Neural progenitor cell (in vitro differentiated cells): ENCODE measurements at regions not wholly inside any gene's neighbourhood (a gene's known extent, or its start where the extent isn't known, plus 50 kb on each side); places are given as distances from the start of the nearest gene placed in this dataset.

Source experiments
- DNase-seq: peaks from one replicate; pipeline ENCODE4 v3.0.0-alpha.2; 2016; ENCODE audit warnings: low spot score
- H2AFZ ChIP-seq: fragments of 200-600 bp; sonication (generic); replicated peaks from 2 replicates; pipeline ENCODE4 v1.6.1; 2016; ENCODE audit warnings: antibody characterized with exemption
- H3F3A ChIP-seq: fragments of 200-600 bp; sonication (generic); 2 replicates; pipeline ENCODE4 v1.6.1; 2016; ENCODE audit warnings: antibody characterized with exemption, low read depth
- H3K27ac ChIP-seq: fragments of 200-600 bp; sonication (generic); 2 replicates; pipeline ENCODE4 v1.5.1; 2016; ENCODE audit warnings: mild to moderate bottlenecking
- H3K27me3 ChIP-seq: fragments of 200-600 bp; sonication (generic); 2 replicates; pipeline ENCODE4 v1.6.1; 2016; ENCODE audit warnings: mild to moderate bottlenecking, moderate library complexity
- H3K36me3 ChIP-seq: fragments of 200-600 bp; sonication (generic); 2 replicates; pipeline ENCODE4 v1.5.1; 2016
- H3K4me1 ChIP-seq: fragments of 200-600 bp; sonication (generic); 2 replicates; pipeline ENCODE4 v1.6.1; 2016; ENCODE audit warnings: mixed run types
- H3K4me2 ChIP-seq: fragments of 200-600 bp; sonication (generic); 2 replicates; pipeline ENCODE4 v1.6.1; 2016
- H3K4me3 ChIP-seq: fragments of 200-600 bp; sonication (generic); 2 replicates; pipeline ENCODE4 v1.5.1; 2016
- H3K79me2 ChIP-seq: fragments of 200-600 bp; sonication (generic); 2 replicates; pipeline ENCODE4 v1.6.1; 2016; ENCODE audit warnings: low read depth
- H3K9ac ChIP-seq: fragments of 200-600 bp; sonication (generic); 2 replicates; pipeline ENCODE4 v1.6.1; 2016
- H3K9me3 ChIP-seq: fragments of 200-600 bp; sonication (generic); 2 replicates; pipeline ENCODE4 v1.5.1; 2016; ENCODE audit warnings: low read depth
- H4K20me1 ChIP-seq: fragments of 200-600 bp; sonication (generic); 2 replicates; pipeline ENCODE4 v1.6.1; 2016; ENCODE audit warnings: low read depth
- H3K27ac Mint-ChIP-seq: 3 replicates; pipeline ENCODE4 v1.8.0; 2021; ENCODE audit warnings: mixed read lengths
- H3K27me3 Mint-ChIP-seq: 2 replicates; pipeline ENCODE4 v1.8.0; 2022; ENCODE audit warnings: low read depth, mild to moderate bottlenecking, inconsistent platforms, moderate library complexity, mixed read lengths; ENCODE audit not compliant: insufficient read depth
- H3K36me3 Mint-ChIP-seq: 3 replicates; pipeline ENCODE4 v1.8.0; 2021; ENCODE audit warnings: mixed read lengths
- H3K4me1 Mint-ChIP-seq: 3 replicates; pipeline ENCODE4 v1.8.0; 2021; ENCODE audit warnings: mixed read lengths
- H3K4me3 Mint-ChIP-seq: 3 replicates; pipeline ENCODE4 v1.8.0; 2021; ENCODE audit warnings: mild to moderate bottlenecking, moderate library complexity, mixed read lengths
- H3K9me3 Mint-ChIP-seq: 3 replicates; pipeline ENCODE4 v1.8.0; 2020; ENCODE audit warnings: mixed read lengths
- EZH2 ChIP-seq: fragments of 200-600 bp; sonication (generic); IDR thresholded peaks from 2 replicates; pipeline ENCODE4 v1.6.1; 2017; ENCODE audit warnings: antibody characterized with exemption, mild to moderate bottlenecking, moderate library complexity
- EZH2phosphoT487 ChIP-seq: fragments of 200-600 bp; sonication (generic); IDR thresholded peaks from 2 replicates; pipeline ENCODE4 v1.6.1; 2017; ENCODE audit warnings: antibody characterized with exemption
- TF ChIP-seq, protein P1 (sequence below): fragments of 200-600 bp; sonication (generic); IDR thresholded peaks from 2 replicates; pipeline ENCODE4 v1.5.1; 2017; ENCODE audit warnings: antibody characterized with exemption, mild to moderate bottlenecking

DNA sequence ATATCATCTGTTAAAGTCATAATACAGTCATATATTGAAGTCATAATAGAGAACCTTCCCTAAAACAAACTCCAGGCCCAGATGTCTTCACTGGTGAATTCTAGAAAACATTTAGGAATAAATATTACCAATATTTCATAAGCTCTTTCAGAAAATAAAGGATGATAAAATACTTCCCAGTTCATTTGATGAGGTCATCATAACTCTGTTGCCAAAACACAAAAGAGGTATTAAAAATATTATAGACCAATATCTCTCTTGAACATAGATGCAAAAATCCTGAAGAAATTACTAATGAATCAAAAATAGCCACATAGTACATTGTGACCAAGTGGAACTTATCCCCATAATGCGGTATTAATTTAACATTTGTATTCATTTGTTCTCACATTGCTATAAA lies 132.4 kb upstream of the ZP4 start:
- no peaks in the 10 kb centered on the region for H4K20me1 ChIP-seq
- no peaks in the 10 kb centered on the region for H3K4me1 ChIP-seq
- H3K27ac ChIP-seq = no peak overlapping the region
- H3K9ac ChIP-seq = no peak overlapping the region
- no peaks in the 10 kb centered on the region for H3K36me3 ChIP-seq
- H3F3A ChIP-seq = no peaks in the 10 kb centered on the region
- H3K79me2 ChIP-seq = no peaks in the 10 kb centered on the region
- Mint-ChIP-seq H3K27me3 (peaks cover 2% of the 10 kb centered on the region), H3K9me3 (no peaks in the 10 kb centered on the region), H3K4me1 (no peaks in the 10 kb centered on the region), H3K27ac (no peak overlapping the region), H3K36me3 (no peaks in the 10 kb centered on the region), H3K4me3 (no peak overlapping the region)
- H3K4me2 ChIP-seq = no peak overlapping the region
- H3K27me3 ChIP-seq = no peaks in the 10 kb centered on the region
- DNase-seq = no peak
- H2AFZ ChIP-seq = no peak overlapping the region
- no peaks in the 10 kb centered on the region for H3K9me3 ChIP-seq
- H3K4me3 ChIP-seq = no peak overlapping the region
- TF ChIP-seq EZH2phosphoT487 (no peak), EZH2 (no peak)
- TF ChIP-seq, protein P1, sequence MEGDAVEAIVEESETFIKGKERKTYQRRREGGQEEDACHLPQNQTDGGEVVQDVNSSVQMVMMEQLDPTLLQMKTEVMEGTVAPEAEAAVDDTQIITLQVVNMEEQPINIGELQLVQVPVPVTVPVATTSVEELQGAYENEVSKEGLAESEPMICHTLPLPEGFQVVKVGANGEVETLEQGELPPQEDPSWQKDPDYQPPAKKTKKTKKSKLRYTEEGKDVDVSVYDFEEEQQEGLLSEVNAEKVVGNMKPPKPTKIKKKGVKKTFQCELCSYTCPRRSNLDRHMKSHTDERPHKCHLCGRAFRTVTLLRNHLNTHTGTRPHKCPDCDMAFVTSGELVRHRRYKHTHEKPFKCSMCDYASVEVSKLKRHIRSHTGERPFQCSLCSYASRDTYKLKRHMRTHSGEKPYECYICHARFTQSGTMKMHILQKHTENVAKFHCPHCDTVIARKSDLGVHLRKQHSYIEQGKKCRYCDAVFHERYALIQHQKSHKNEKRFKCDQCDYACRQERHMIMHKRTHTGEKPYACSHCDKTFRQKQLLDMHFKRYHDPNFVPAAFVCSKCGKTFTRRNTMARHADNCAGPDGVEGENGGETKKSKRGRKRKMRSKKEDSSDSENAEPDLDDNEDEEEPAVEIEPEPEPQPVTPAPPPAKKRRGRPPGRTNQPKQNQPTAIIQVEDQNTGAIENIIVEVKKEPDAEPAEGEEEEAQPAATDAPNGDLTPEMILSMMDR = no peak

GRCh38 chr1:238018214-238018613 lies 127.5 kb upstream of the ZP4 start:
- no peaks in the 10 kb centered on the region for H3F3A ChIP-seq
- H3K36me3 ChIP-seq = no peaks in the 10 kb centered on the region
- TF ChIP-seq EZH2 (no peak), EZH2phosphoT487 (no peak)
- TF ChIP-seq, protein P1 = no peak
- no peak overlapping the region for H3K9ac ChIP-seq
- no peaks in the 10 kb centered on the region for H4K20me1 ChIP-seq
- no peak overlapping the region for H3K4me3 ChIP-seq
- H3K4me2 ChIP-seq = no peak overlapping the region
- no peak overlapping the region for H3K27ac ChIP-seq
- no peaks in the 10 kb centered on the region for H3K27me3 Mint-ChIP-seq
- no peaks in the 10 kb centered on the region for H3K9me3 ChIP-seq
- H3K9me3 Mint-ChIP-seq = peaks cover 2% of the 10 kb centered on the region
- no peaks in the 10 kb centered on the region for H3K4me1 ChIP-seq
- no peaks in the 10 kb centered on the region for H3K4me1 Mint-ChIP-seq
- no peak overlapping the region for H3K27ac Mint-ChIP-seq
- DNase-seq = no peak
- H3K36me3 Mint-ChIP-seq = no peaks in the 10 kb centered on the region
- no peak overlapping the region for H2AFZ ChIP-seq
- no peak overlapping the region for H3K4me3 Mint-ChIP-seq
- H3K79me2 ChIP-seq = no peaks in the 10 kb centered on the region
- H3K27me3 ChIP-seq = no peaks in the 10 kb centered on the region

GRCh38 chr1:238006779-238007178 lies 116.1 kb upstream of the ZP4 start:
- Histone ChIP-seq H3K27ac (no peak overlapping the region), H3K4me1 (no peaks in the 10 kb centered on the region)

More at GRCh38 chr1:238006779-238007178, 116.1 kb upstream of the ZP4 start:
- H3K27ac Mint-ChIP-seq = no peak overlapping the region
- no peak overlapping the region for H2AFZ ChIP-seq
- no peaks in the 10 kb centered on the region for H3K36me3 Mint-ChIP-seq
- H3K27me3 Mint-ChIP-seq = no peaks in the 10 kb centered on the region
- no peak overlapping the region for H3K4me3 ChIP-seq
- no peaks in the 10 kb centered on the region for H3K79me2 ChIP-seq
- no peaks in the 10 kb centered on the region for H3K4me1 Mint-ChIP-seq
- H3K27me3 ChIP-seq = no peaks in the 10 kb centered on the region
- TF ChIP-seq EZH2phosphoT487 = no peak
- TF ChIP-seq, protein P1 = no peak
- no peak for TF ChIP-seq EZH2
- no peak for DNase-seq
- peaks cover 2% of the 10 kb centered on the region for H3K9me3 Mint-ChIP-seq
- H3K36me3 ChIP-seq = no peaks in the 10 kb centered on the region
- H3K9me3 ChIP-seq = peaks cover 3% of the 10 kb centered on the region
- H3K9ac ChIP-seq = no peak overlapping the region
- H3K4me3 Mint-ChIP-seq = no peak overlapping the region
- H3K4me2 ChIP-seq = no peak overlapping the region
- no peaks in the 10 kb centered on the region for H3F3A ChIP-seq
- no peaks in the 10 kb centered on the region for H4K20me1 ChIP-seq
